ENCODE measurements at regions not wholly inside any gene's neighbourhood (a gene's known extent, or its start where the extent isn't known, plus 50 kb on each side); places are given as distances from the start of the nearest gene placed in this dataset.
"Not testable (repeated sequence)": the region's sequence is repeated elsewhere in the genome, so short reads cannot be mapped to it uniquely, and the experiment has no call there.

DNA sequence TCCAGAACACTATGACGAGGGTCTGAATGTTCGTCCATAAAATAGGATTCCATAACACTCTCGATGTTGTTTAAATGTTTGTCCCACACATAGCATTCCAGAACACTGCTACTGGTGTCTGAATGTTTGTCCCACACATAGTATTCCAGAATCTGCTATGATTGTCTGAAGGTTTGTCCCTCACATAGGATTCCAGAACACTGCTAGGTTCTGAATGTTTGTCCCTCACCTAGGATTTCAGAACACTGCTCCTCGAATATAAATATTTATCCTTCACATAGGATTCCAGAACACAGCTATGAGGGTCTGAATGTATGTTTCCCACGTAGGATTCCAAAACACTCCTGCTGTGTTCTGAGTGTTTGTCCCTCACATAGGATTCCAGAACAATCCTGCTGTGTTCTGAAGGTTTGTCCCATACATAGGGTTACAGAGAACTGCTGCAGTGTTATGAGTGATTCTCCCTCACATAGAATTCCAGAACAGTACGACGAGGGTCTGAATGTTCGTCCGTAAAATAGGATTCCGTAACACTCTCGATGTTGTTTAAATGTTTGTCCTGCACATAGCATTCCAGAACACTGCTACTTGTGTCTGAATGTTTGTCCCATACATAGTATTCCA lies 215.3 kb downstream of the FOXD4L6 start:
- no peak for DNase-seq (ENCODE audit: low read depth)
- no peak overlapping the region for H3K4me3 ChIP-seq (ENCODE audit: low read depth, low read length)
- TF ChIP-seq, protein P1, sequence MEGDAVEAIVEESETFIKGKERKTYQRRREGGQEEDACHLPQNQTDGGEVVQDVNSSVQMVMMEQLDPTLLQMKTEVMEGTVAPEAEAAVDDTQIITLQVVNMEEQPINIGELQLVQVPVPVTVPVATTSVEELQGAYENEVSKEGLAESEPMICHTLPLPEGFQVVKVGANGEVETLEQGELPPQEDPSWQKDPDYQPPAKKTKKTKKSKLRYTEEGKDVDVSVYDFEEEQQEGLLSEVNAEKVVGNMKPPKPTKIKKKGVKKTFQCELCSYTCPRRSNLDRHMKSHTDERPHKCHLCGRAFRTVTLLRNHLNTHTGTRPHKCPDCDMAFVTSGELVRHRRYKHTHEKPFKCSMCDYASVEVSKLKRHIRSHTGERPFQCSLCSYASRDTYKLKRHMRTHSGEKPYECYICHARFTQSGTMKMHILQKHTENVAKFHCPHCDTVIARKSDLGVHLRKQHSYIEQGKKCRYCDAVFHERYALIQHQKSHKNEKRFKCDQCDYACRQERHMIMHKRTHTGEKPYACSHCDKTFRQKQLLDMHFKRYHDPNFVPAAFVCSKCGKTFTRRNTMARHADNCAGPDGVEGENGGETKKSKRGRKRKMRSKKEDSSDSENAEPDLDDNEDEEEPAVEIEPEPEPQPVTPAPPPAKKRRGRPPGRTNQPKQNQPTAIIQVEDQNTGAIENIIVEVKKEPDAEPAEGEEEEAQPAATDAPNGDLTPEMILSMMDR (IDR thresholded peaks at IDR 0.05; ENCODE audit: insufficient read depth, low read depth, low read length, missing control alignments) = no peak

DNA sequence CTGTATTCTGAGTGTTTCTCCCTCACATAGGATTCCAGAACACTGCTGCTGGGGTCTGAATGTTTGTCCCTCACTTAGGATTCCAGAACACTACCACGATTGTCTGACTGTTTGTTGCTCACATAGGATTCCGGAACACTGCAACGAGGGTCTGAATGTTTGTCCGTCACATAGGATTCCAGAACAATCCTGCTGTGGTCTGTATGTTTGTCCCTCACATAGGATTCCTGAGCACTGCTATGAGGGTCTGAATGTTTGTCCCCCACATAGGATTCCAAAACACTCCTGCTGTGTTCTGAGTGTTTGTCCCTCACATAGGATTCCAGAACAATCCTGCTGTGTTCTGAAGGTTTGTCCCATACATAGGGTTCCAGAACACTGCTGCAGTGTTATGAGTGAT lies 215.8 kb downstream of the FOXD4L6 start:
- H3K4me3 ChIP-seq (ENCODE audit: low read depth, low read length); DNase-seq (ENCODE audit: low read depth): not testable (repeated sequence)

DNA sequence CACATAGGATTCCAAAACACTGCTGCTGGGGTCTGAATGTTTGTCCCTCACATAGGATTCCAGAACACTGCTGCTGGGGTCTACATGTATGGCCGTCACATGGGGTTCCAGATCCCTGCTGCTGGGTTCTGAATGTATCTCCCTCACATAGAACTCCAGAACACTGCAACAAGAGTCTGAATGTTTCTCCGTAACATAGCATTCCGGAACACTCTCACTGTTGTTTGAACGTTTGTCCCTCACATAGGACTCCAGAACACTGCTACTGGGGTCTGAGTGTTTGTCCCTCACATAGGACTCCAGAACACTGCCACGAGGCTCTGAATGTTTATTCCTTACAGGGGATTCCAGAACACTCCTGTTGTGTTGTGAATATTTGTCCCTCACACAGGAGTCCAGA lies 216.8 kb downstream of the FOXD4L6 start:
- DNase-seq (ENCODE audit: low read depth) = no peak
- TF ChIP-seq, protein P1 (IDR thresholded peaks at IDR 0.05; ENCODE audit: insufficient read depth, low read depth, low read length, missing control alignments) = no peak
- H3K4me3 ChIP-seq (ENCODE audit: low read depth, low read length) = no peak overlapping the region

DNA sequence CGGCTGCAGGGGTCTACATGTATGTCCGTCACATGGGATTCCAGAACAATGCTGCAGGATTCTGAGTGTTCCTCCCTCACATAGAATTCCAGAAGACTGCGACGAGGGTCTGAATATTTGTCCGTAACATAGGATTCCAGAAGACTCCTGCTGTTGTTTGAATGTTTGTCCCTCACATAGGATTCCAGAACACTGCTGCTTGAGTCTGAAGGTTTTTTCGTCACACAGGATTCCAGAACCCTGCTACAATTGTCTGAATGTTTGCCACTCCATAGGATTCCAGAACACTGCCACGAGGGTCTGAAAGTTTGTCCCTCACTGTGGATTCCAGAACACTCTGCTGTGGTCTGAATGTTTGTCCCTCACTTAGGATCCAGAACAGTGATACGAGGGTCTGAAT lies 217.5 kb downstream of the FOXD4L6 start:
- DNase-seq (ENCODE audit: low read depth) = not testable (repeated sequence)

DNA sequence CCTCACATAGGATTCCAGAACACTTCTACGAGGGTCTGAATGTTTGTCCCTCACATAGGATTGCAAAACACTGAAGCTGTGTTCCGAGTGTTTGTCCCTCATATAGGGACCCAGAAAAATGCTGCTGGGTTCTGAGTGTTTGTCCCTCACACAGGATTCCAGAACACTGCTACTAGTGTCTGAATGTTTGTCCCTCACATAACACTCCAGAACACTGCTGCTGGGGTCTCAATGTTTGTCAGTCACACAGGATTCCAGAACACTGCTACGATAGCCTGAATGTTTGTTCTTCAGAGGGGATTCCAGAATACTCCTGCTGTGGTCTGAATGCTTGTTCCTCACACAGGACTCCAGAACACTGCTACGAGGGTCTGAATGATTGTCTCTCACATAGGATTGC lies 218.7 kb downstream of the FOXD4L6 start:
- DNase-seq (ENCODE audit: low read depth) = no peak
- TF ChIP-seq, protein P1 (IDR thresholded peaks at IDR 0.05; ENCODE audit: insufficient read depth, low read depth, low read length, missing control alignments) = no peak

More for the DNA sequence above, 217.5 kb downstream of the FOXD4L6 start:
- not testable (repeated sequence) for H3K4me3 ChIP-seq (ENCODE audit: low read depth, low read length)

DNA sequence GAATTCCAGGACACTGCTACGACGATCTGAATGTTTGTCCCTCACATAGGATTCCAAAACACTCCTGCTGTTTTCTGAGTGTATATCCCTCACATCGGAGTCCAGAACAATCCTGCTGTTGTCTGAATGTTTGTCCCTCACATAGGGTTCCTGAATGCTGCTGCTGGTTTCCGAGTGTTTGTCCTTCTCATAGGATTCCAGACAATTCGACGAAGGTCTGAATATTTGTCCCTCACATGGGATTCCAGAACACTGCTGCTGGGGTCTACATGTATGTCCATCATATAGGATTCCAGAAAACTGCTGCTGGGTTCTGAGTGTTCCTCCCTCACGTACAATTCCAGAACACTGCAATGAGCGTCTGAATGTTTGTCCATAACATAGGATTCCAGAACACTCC lies 219.4 kb downstream of the FOXD4L6 start:
- DNase-seq (ENCODE audit: low read depth); H3K4me3 ChIP-seq (ENCODE audit: low read depth, low read length): not testable (repeated sequence)

More for the DNA sequence above, 218.7 kb downstream of the FOXD4L6 start:
- H3K4me3 ChIP-seq (ENCODE audit: low read depth, low read length) = no peak overlapping the region

DNA sequence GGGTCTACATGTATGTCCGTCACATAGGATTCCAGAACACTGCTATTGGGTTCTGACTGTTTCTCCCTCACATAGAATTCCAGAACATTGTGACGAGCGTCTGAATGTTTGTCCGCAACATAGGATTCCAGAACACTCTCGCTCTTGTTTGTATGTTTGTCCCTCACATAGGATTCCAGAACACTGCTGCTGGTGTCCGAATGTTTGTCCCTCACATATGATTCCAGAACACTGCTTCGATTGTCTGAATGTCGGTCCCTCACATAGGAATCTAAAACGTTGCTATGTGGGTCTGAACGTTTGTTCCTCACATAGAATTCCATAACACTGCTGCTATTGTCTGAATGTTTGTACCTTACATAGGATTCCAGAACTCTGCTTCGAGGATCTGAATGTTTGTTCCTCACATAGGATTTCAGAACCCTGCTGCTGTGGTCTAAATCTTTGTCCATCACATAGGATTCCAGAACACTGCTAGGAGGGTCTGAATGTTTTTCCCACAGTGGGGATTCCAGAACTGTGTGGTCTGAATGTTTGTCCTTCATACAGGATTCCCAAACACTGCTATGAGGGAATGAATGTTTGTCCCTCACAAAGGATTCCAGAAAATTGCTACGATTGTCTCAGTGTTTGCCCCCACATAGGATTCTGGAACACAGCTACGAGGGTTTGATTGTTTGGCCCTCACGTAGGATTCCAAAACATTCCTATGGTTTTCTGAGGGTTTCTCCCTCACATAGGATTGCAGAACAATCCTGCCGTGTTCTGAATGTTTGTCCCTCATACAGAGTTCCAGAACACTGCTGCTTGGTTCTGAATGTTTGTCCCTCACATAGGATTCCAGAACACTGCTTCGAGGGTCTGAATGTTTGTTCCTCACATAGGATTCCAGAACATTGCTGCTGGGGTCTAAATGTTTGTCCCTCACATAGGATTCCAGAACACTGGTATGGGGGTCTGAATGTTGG lies 220.5 kb downstream of the FOXD4L6 start:
- H3K4me3 ChIP-seq (ENCODE audit: low read depth, low read length) = no peak overlapping the region
- TF ChIP-seq, protein P1 (IDR thresholded peaks at IDR 0.05; ENCODE audit: insufficient read depth, low read depth, low read length, missing control alignments) = no peak
- DNase-seq (ENCODE audit: low read depth) = no peak

DNA sequence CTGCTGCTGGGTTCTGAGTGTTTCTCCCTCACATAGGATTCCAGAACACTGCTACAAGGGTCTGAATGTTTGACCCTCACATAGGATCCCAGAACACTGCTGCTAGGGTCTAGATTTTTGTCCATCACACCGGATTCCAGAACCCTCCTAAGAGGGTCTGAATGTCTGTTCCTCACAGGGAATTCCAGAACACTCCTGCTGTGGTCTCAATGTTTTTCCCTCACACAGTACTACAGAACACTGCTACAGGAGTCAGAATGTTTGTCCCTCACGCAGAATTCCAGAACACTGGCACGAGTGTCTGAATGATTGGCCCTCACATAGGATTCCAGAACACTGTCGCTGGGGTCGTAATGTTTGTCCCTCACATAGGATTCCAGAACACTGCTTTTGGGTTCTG lies 221.6 kb downstream of the FOXD4L6 start:
- not testable (repeated sequence) for H3K4me3 ChIP-seq (ENCODE audit: low read depth, low read length); DNase-seq (ENCODE audit: low read depth)

DNA sequence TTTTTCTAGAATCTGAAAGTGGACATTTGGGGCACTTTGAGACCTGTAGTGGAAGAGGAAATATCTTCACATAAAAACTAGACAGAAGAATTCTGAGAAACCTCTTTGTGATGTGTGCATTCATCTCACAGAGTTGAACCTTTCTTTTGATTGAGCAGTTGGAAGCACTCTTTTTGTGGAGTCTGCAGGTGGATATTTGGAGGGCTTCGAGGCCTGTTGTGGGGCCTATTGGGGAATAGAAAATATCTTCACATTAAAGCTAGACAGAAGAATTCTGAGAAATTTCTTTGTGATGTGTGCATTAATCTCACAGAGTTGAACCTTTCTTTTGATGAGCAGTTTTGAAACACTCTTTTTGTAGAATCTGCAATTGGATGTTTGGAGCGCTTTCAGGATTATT lies 236.2 kb downstream of the FOXD4L6 start:
- not testable (repeated sequence) for H3K4me3 ChIP-seq (ENCODE audit: low read depth, low read length); DNase-seq (ENCODE audit: low read depth)

DNA sequence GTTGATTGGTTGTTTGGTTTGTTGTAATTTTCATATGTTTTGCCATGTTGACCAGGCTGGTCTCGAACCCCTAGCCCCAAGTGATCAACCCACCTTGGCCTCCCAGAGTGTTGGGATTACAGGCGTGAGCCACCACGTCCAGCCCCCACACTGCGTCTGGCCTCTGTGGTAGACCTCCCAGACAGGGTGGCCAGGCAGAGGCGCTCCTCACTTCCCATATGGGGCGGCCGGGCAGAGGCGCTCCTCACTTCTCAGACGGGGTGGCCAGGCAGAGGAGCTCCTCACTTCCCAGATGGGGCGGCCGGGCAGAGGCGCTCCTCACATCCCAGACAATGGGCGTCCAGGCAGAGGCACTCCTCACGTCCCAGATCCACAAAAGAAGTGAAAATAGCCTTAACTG lies 242.6 kb downstream of the FOXD4L6 start:
- H3K4me3 ChIP-seq (ENCODE audit: low read depth, low read length); DNase-seq (ENCODE audit: low read depth): not testable (repeated sequence)

DNA sequence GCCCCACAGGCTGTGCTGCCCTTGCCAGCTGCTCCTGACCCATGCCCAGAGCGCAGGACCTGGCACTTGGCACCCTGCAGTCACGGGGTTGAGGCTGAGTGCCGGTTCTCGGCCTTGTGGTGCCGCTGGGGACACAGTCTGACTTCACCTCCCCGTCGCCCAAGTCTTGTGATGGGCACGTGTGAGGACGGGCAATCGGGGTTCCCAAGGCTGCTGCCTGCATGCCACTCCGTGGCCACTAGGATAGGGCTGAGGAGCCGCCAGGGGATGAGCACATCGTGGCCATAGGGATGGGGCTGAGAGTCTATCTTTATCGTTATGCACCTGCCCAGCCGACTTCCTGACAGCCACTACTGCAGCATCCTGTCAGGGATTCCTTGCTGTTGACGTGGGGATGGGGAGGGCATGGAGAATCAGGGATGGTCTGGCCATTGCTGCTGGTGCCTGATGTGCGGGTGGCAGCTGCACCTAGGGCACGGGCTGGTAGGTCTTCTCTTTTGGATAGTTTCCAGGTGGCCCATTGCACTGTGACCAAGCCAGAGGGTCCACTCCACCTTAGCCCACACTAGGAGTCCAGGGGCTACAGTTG lies 243.5 kb downstream of the FOXD4L6 start:
- DNase-seq (ENCODE audit: low read depth) = not testable (repeated sequence)

More for the DNA sequence above, 243.5 kb downstream of the FOXD4L6 start:
- not testable (repeated sequence) for H3K4me3 ChIP-seq (ENCODE audit: low read depth, low read length)
